Panc1 (cell line): ENCODE measurements at regions not wholly inside any gene's neighbourhood (a gene's known extent, or its start where the extent isn't known, plus 50 kb on each side); places are given as distances from the start of the nearest gene placed in this dataset.

Experiments
- ATAC-seq: fragments of 200-7000 bp; cut with Tn5 transposase; 2 replicates; pipeline ENCODE4 v1.9.1; 2020; ENCODE audit warnings: mild to moderate bottlenecking, moderate library complexity
- BruUV-seq: library from RNA; stranded (reverse); fragments of 400-500 nt; replicated peaks from 2 replicates; lab custom pipeline; 2021; lab: Mats Ljungman, UMichigan
- CTCF ChIA-PET: fragments of 300-600 bp; sonication (Branson Sonifier 250); formaldehyde crosslinking; loops from one replicate; lab custom pipeline; 2022; ENCODE audit warnings: antibody characterized with exemption; lab: Charles Lee
- POLR2A ChIA-PET: fragments of 300-600 bp; sonication (Branson Sonifier 250); formaldehyde crosslinking; loops from one replicate; lab custom pipeline; 2022; ENCODE audit warnings: antibody characterized with exemption; lab: Charles Lee
- DNase-seq: peaks from one replicate; pipeline ENCODE4 v3.0.0-alpha.2; 2010; ENCODE audit warnings: low read depth, low spot score
- H3K27ac ChIP-seq: 2 replicates; pipeline ENCODE4 v1.5.1; 2011; ENCODE audit warnings: mild to moderate bottlenecking, low read length, inconsistent platforms
- H3K27me3 ChIP-seq: fragments of 200-500 bp; sonication (Bioruptor generic); 2 replicates; pipeline ENCODE4 v1.6.0; 2014; ENCODE audit warnings: low read length, inconsistent platforms; ENCODE audit not compliant: control insufficient read depth, insufficient read depth
- H3K36me3 ChIP-seq: fragments of 200-500 bp; sonication (Bioruptor generic); 2 replicates; pipeline ENCODE4 v1.5.1; 2014; ENCODE audit warnings: inconsistent platforms, mild to moderate bottlenecking, low read length, moderate library complexity; ENCODE audit not compliant: control insufficient read depth, insufficient read depth
- H3K4me1 ChIP-seq: 2 replicates; pipeline ENCODE4 v1.5.1; 2011; ENCODE audit warnings: inconsistent platforms, mild to moderate bottlenecking, low read length, moderate library complexity; ENCODE audit not compliant: control insufficient read depth, insufficient read depth
- H3K4me3 ChIP-seq, 2 experiments: 2 replicates each; pipeline ENCODE4 v1.5.1; 2011 to 2012; ENCODE audit warnings: low read depth in 2 of 2, low read length in 2 of 2, mild to moderate bottlenecking in 2 of 2, inconsistent platforms in 1 of 2, moderate library complexity in 1 of 2
- H3K9me3 ChIP-seq: fragments of 200-500 bp; sonication (Bioruptor generic); 2 replicates; pipeline ENCODE4 v1.5.1; 2014; ENCODE audit warnings: low read depth, mild to moderate bottlenecking, inconsistent platforms, low read length, moderate library complexity; ENCODE audit not compliant: control insufficient read depth, insufficient read depth
- POLR2AphosphoS5 ChIP-seq: IDR thresholded peaks from 2 replicates; pipeline ENCODE4 v1.6.1; 2012; ENCODE audit warnings: mild to moderate bottlenecking, low read depth, low read length, moderate library complexity
- SIN3A ChIP-seq: IDR thresholded peaks from 2 replicates; pipeline ENCODE4 v1.6.1; 2012; ENCODE audit warnings: low read depth, mild to moderate bottlenecking, low read length, moderate library complexity, borderline replicate concordance; ENCODE audit not compliant: insufficient read depth
- TCF7L2 ChIP-seq: IDR thresholded peaks from 2 replicates; pipeline ENCODE4 v1.6.1; 2011; ENCODE audit warnings: mild to moderate bottlenecking, low read depth, low read length, inconsistent platforms
- in situ Hi-C: cut with HindIII; loops from 2 replicates; pipeline ENCODE4 v1.10.0; 2016; ENCODE audit warnings: low sequenced_read_pairs, low pct_unique_long_range_greater_than_20kb
- intact Hi-C: fragments of 100-400 bp; cut with micrococcal nuclease; formaldehyde crosslinking; loops from one replicate; pipeline ENCODE4 v1.10.0; 2022; ENCODE audit not compliant: unreplicated experiment
- TF ChIP-seq, protein P1 (sequence below), 2 experiments: IDR thresholded peaks; 2 replicates each; pipeline ENCODE4 v1.6.1; 2011 to 2012; ENCODE audit warnings: low read depth in 2 of 2, control low read depth in 1 of 2, low read length in 1 of 2, mild to moderate bottlenecking in 1 of 2, moderate library complexity in 1 of 2; ENCODE audit not compliant: insufficient read depth in 1 of 2
- TF ChIP-seq, protein P2 (sequence below): fragments of 450-650 bp; IDR thresholded peaks from 2 replicates; pipeline ENCODE4 v1.5.1; 2017; ENCODE audit warnings: mild to moderate bottlenecking

DNA sequence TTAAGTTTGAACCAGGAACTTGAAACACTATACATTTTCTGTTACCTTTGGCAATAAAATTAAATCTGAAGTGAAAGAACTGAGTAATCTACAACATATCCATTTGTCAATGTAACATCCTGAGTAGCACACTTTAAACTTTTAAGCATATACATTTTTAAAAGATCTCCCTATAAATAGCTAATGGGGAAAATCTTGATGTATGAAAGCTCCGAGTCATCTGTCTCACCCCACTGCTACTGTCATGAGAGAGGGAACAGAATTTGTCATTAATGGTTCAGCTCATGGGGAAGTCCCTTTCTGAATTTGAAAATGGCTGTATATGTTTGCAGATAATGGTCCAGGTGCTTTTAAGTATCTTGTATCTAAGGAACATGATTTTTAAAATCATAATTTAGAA lies 55.2 kb upstream of the NOX3 start:
- no TSS peak for BruUV-seq
- TF ChIP-seq TCF7L2: no peak
- TF ChIP-seq, protein P1, sequence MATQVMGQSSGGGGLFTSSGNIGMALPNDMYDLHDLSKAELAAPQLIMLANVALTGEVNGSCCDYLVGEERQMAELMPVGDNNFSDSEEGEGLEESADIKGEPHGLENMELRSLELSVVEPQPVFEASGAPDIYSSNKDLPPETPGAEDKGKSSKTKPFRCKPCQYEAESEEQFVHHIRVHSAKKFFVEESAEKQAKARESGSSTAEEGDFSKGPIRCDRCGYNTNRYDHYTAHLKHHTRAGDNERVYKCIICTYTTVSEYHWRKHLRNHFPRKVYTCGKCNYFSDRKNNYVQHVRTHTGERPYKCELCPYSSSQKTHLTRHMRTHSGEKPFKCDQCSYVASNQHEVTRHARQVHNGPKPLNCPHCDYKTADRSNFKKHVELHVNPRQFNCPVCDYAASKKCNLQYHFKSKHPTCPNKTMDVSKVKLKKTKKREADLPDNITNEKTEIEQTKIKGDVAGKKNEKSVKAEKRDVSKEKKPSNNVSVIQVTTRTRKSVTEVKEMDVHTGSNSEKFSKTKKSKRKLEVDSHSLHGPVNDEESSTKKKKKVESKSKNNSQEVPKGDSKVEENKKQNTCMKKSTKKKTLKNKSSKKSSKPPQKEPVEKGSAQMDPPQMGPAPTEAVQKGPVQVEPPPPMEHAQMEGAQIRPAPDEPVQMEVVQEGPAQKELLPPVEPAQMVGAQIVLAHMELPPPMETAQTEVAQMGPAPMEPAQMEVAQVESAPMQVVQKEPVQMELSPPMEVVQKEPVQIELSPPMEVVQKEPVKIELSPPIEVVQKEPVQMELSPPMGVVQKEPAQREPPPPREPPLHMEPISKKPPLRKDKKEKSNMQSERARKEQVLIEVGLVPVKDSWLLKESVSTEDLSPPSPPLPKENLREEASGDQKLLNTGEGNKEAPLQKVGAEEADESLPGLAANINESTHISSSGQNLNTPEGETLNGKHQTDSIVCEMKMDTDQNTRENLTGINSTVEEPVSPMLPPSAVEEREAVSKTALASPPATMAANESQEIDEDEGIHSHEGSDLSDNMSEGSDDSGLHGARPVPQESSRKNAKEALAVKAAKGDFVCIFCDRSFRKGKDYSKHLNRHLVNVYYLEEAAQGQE (IDR thresholded peaks at IDR 0.05; ENCODE audit: insufficient read depth in 1 of 2, low read depth in 2 of 2, low read length in 1 of 2): no peak
- no peak for TF ChIP-seq SIN3A
- no peak for TF ChIP-seq POLR2AphosphoS5
- TF ChIP-seq, protein P2, sequence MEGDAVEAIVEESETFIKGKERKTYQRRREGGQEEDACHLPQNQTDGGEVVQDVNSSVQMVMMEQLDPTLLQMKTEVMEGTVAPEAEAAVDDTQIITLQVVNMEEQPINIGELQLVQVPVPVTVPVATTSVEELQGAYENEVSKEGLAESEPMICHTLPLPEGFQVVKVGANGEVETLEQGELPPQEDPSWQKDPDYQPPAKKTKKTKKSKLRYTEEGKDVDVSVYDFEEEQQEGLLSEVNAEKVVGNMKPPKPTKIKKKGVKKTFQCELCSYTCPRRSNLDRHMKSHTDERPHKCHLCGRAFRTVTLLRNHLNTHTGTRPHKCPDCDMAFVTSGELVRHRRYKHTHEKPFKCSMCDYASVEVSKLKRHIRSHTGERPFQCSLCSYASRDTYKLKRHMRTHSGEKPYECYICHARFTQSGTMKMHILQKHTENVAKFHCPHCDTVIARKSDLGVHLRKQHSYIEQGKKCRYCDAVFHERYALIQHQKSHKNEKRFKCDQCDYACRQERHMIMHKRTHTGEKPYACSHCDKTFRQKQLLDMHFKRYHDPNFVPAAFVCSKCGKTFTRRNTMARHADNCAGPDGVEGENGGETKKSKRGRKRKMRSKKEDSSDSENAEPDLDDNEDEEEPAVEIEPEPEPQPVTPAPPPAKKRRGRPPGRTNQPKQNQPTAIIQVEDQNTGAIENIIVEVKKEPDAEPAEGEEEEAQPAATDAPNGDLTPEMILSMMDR: no peak
- Histone ChIP-seq H3K36me3 (no peaks in the 10 kb centered on the region), H3K27me3 (no peaks in the 10 kb centered on the region), H3K9me3 (no peaks in the 10 kb centered on the region), H3K27ac (no peak overlapping the region), H3K4me3 (no peak overlapping the region), H3K4me1 (no peaks in the 10 kb centered on the region)
- POLR2A ChIA-PET: no interaction called here
- ATAC-seq (no peak), DNase-seq (no peak)
- in situ Hi-C loops: no loop called here
- intact Hi-C loops: no loop called here
- CTCF ChIA-PET: no interaction called here

DNA sequence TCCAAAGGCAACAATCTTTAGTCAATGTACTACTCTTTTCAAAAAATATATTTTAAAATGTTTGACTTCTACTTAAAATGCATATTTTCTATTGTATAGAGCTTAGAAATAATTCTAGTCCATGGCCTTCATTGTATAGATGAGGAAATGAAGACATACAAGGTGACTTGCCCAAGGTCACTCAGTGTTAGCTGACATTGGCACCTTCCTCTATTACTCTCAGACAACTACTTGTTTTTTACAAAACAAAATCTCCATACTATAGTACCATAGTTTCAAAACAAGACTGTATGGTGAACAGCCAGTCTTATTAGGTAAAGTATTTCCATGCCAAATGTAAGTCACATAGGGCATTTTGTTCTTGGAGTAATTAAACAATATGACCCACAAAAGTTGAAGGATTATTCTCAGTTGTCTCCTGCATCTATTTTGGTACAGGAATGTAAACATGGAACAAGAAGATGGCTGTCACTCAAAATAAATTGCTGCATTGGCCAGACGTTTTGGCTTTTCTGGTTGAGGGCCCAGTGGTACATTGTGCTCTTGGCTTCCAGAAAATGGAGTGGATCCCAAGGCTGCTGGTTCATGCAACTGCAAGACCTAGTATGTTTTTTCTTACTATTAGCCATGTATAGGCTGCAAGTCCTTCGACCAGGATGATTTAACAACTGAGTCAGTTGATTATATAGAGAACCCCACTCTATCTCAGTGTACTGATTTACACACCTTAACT lies 54.3 kb upstream of the NOX3 start:
- H3K9me3 ChIP-seq: no peaks in the 10 kb centered on the region
- ChIA-PET CTCF (no interaction called here), POLR2A (no interaction called here)
- TF ChIP-seq, protein P1 (IDR thresholded peaks at IDR 0.05; ENCODE audit: insufficient read depth in 1 of 2, low read depth in 2 of 2, low read length in 1 of 2): no peak
- BruUV-seq: no TSS peak
- intact Hi-C loops: no loop called here
- H3K27ac ChIP-seq: no peak overlapping the region
- H3K4me3 ChIP-seq: no peak overlapping the region
- H3K27me3 ChIP-seq: no peaks in the 10 kb centered on the region
- no peaks in the 10 kb centered on the region for H3K36me3 ChIP-seq
- no peaks in the 10 kb centered on the region for H3K4me1 ChIP-seq
- in situ Hi-C loops: no loop called here
- DNase-seq (no peak), ATAC-seq (no peak)
